ENCODE measurements at regions not wholly inside any gene's neighbourhood (a gene's known extent, or its start where the extent isn't known, plus 50 kb on each side); places are given as distances from the start of the nearest gene placed in this dataset.
"Not testable (repeated sequence)": the region's sequence is repeated elsewhere in the genome, so short reads cannot be mapped to it uniquely, and the experiment has no call there.

- no peak for DNase-seq
Observed at GRCh38 chr2:182646763-182647498, 69.1 kb upstream of the DNAJC10 start.

GRCh38 chr2:182647499-182647787, 68.6 kb upstream of the DNAJC10 start:
- DNase-seq: no peak

DNA sequence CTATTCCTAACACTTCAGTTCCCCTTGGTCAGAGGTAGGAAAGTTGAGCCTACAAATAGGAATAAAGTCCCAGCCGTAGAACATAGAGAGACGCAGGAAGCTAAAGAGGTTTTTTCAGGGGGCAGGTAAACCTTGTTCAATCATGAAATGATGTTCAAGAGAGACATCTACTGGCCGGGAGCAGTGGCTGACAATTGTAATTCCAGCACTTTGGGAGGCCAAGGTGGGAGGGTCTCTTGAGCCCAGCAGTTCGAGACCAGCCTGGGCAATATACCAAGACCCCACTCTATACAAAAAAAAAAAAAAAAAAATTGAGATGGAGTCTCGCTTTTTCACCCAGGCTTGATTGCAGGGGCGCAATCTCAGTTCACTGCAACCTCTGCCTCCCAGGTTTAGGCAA, 66.7 kb upstream of the DNAJC10 start:
- DNase-seq: peak; percentile 78

DNA sequence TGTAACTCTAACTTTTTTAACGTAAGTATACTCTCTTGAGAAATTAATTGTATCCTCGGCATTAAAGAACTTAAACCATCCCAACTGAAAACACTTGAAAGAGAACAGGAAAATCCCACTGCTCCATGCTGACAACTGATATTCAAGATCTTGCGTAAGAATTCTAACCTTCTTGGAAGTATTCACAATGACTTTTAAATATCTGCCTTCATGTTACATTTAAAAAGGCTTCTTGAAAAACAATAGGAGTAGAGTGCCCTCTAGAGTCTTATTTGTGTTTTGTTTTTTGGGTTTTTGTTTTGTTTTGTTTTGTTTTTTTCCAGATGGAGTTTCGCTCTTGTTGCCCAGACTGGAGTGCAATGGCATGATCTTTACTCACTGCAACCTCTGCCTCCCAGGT, 65.4 kb upstream of the DNAJC10 start:
- peak; percentile 84 for DNase-seq

DNA sequence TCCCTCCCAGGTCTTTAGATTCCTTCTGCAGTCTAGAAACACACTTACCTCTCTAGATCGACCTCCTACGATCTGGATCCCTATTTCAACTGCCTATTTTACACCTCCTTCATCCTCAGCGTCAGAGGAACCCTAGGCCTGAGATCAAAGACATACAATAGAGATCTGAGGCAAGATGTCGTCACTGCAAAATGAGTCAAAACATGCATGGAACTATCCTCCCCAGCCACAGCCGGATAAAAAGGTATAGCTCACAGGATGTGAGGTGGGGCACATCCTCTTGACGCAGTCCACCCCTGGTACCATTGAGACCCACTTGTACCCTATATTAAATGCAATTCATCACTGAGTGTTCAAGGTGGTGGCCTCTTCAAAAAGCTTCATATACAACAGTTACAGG, 63.7 kb upstream of the DNAJC10 start:
- DNase-seq: no peak

- no peak for DNase-seq
Observed at GRCh38 chr2:182655750-182656149, 60.3 kb upstream of the DNAJC10 start.

GRCh38 chr2:182664212-182664611, 51.8 kb upstream of the DNAJC10 start:
- DNase-seq: no peak

- not testable (repeated sequence) for DNase-seq
Observed at GRCh38 chr2:182665500-182665899, 50.6 kb upstream of the DNAJC10 start.

Data from NCI-H1694 treated with DMSO at 0.1 percent for 48 hours (cell line).